ENCODE measurements at regions not wholly inside any gene's neighbourhood (a gene's known extent, or its start where the extent isn't known, plus 50 kb on each side); places are given as distances from the start of the nearest gene placed in this dataset.

DNA sequence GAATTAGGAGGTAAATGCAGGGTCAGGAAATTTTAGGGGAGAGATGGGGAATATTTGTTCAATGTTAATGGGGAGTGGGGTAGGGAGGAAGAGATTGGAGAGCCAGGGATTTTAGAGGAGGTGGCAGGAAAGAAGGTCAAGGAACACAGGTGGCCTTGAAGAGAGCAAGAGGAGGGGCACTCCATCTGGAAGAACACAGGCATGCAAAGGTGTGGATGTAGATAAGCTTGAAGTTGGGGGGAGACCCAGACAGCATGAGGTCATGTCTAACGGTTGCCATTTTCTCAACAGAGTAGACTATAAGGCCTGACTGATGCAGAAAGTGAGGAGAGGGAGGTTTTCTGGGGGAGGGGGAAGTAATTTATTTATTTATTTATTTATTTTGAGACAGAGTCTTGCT, 77.5 kb downstream of the MAIP1 start:
- Histone ChIP-seq H3K4me3 (ENCODE audit: low read depth, low read length) (no peak overlapping the region), H3K9me3 (ENCODE audit: control insufficient read depth in 2 of 2, low read length in 2 of 2) (no peaks in the 10 kb centered on the region), H3K4me1 (ENCODE audit: control insufficient read depth, insufficient read depth, low read length, poor library complexity, severe bottlenecking) (no peaks in the 10 kb centered on the region), H3K27me3 (ENCODE audit: control insufficient read depth, insufficient read depth, low read length) (no peaks in the 10 kb centered on the region), H3K36me3 (ENCODE audit: control insufficient read depth, insufficient read depth, low read length) (no peaks in the 10 kb centered on the region), H3K27ac (ENCODE audit: insufficient read depth, low read length, poor library complexity, severe bottlenecking) (no peak overlapping the region)
- no peak overlapping the region for H3K27ac Mint-ChIP-seq
- no peaks in the 10 kb centered on the region for H3K27me3 Mint-ChIP-seq
- no peak for DNase-seq
- H3K36me3 Mint-ChIP-seq = no peaks in the 10 kb centered on the region
- no peak for ATAC-seq (ENCODE audit: low read depth in 2 of 2)
- no peaks in the 10 kb centered on the region for H3K9me3 Mint-ChIP-seq
- H3K4me3 Mint-ChIP-seq = no peak overlapping the region
- H3K4me1 Mint-ChIP-seq = no peaks in the 10 kb centered on the region

GRCh38 chr2:200033929-200034328, 78.5 kb downstream of the MAIP1 start:
- Mint-ChIP-seq H3K27ac (no peak overlapping the region), H3K4me3 (no peak overlapping the region), H3K27me3 (no peaks in the 10 kb centered on the region), H3K9me3 (no peaks in the 10 kb centered on the region), H3K36me3 (no peaks in the 10 kb centered on the region), H3K4me1 (no peaks in the 10 kb centered on the region)
- Histone ChIP-seq H3K4me1 (ENCODE audit: control insufficient read depth, insufficient read depth, low read length, poor library complexity, severe bottlenecking) (no peaks in the 10 kb centered on the region), H3K4me3 (ENCODE audit: low read depth, low read length) (no peak overlapping the region), H3K27me3 (ENCODE audit: control insufficient read depth, insufficient read depth, low read length) (no peaks in the 10 kb centered on the region), H3K9me3 (ENCODE audit: control insufficient read depth in 2 of 2, low read length in 2 of 2) (no peaks in the 10 kb centered on the region), H3K27ac (ENCODE audit: insufficient read depth, low read length, poor library complexity, severe bottlenecking) (no peak overlapping the region), H3K36me3 (ENCODE audit: control insufficient read depth, insufficient read depth, low read length) (no peaks in the 10 kb centered on the region)
- DNase-seq (no peak), ATAC-seq (ENCODE audit: low read depth in 2 of 2) (no peak)

DNA sequence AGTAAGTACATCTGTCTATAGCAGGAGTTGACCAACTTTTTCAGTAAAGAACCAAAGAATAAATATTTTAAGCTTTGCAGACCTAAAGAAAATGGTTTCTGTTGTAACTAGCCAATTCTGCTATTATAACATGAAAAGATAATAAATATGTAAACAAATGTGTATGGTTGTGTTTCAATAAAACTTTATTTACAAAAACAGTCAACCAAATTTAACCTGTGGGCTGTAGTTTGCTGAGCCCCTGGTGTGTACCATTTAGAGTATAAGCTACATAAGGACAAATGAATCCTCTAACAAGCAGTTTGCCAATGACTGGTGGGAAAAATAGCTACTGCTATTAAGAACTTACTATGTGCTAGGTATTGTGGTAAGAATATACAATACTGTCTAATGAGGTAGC, 79.4 kb downstream of the MAIP1 start:
- Histone ChIP-seq H3K27ac (ENCODE audit: insufficient read depth, low read length, poor library complexity, severe bottlenecking) (no peak overlapping the region), H3K27me3 (ENCODE audit: control insufficient read depth, insufficient read depth, low read length) (no peaks in the 10 kb centered on the region), H3K9me3 (ENCODE audit: control insufficient read depth in 2 of 2, low read length in 2 of 2) (no peaks in the 10 kb centered on the region), H3K4me1 (ENCODE audit: control insufficient read depth, insufficient read depth, low read length, poor library complexity, severe bottlenecking) (no peaks in the 10 kb centered on the region), H3K36me3 (ENCODE audit: control insufficient read depth, insufficient read depth, low read length) (no peaks in the 10 kb centered on the region), H3K4me3 (ENCODE audit: low read depth, low read length) (no peak overlapping the region)
- Mint-ChIP-seq H3K27me3 (peaks cover 6% of the 10 kb centered on the region), H3K9me3 (peaks cover 0 to 3% (median 0%) of the 10 kb centered on the region in 7 donors), H3K36me3 (no peaks in the 10 kb centered on the region), H3K4me3 (no peak overlapping the region), H3K27ac (no peak overlapping the region), H3K4me1 (no peaks in the 10 kb centered on the region)
- no peak for DNase-seq
- no peak for ATAC-seq (ENCODE audit: low read depth in 2 of 2)

DNA sequence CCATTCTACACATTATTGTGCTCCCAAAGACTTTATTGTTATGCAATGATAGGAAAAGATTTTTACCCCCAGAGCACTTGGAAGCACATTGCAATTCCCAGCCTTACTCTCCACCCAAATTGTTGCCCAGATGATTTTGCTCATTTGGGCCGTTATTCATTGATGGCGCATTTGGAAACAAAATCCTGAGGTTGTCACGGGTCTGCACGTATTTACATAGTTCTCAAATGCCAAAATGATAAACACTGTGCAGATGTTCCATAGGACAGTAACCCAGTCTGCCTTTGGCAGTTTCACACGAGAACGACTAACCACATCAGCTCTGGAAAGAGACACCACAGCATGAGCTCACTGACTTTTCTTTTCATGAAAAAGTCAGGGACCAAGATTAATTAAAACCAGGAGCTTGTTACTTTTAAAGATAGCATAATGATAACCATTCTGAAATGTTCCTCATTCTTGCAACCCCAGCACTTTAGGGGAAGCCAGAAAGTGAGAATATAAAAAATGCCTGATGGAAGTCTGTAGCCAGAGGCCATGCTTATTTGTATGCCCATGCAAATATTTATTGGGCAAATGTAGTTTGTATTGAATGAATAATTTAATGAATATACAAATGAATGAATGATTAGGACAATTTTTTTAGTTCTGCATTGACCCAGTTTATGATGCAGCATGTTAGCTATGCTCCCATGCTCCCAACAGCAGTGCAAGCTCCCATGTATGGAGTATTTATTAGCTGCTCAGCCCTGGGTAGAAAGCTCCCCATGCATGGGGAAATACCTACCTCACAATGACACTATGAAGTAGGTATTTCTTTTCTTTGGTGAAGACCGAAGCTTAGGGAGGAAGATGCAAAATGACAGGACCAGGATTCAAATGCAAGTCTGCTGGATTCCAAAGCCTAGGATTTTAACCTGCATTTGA, 84.6 kb downstream of the MAIP1 start:
- peaks cover 0 to 12% (median 2%) of the 10 kb centered on the region in 7 donors for H3K9me3 Mint-ChIP-seq
- ATAC-seq (ENCODE audit: low read depth in 2 of 2) (no peak), DNase-seq (no peak)
- H3K36me3 Mint-ChIP-seq = no peaks in the 10 kb centered on the region
- H3K27me3 ChIP-seq (ENCODE audit: control insufficient read depth, insufficient read depth, low read length) = peaks cover 5% of the 10 kb centered on the region
- no peak overlapping the region for H3K27ac Mint-ChIP-seq
- H3K27ac ChIP-seq (ENCODE audit: insufficient read depth, low read length, poor library complexity, severe bottlenecking) = no peak overlapping the region
- peaks cover 24% of the 10 kb centered on the region for H3K27me3 Mint-ChIP-seq
- no peak overlapping the region for H3K4me3 ChIP-seq (ENCODE audit: low read depth, low read length)
- no peak overlapping the region for H3K4me3 Mint-ChIP-seq
- H3K4me1 Mint-ChIP-seq = no peaks in the 10 kb centered on the region
- peaks cover 0 to under 1% of the 10 kb centered on the region in 2 experiments for H3K9me3 ChIP-seq (ENCODE audit: control insufficient read depth in 2 of 2, low read length in 2 of 2)
- H3K36me3 ChIP-seq (ENCODE audit: control insufficient read depth, insufficient read depth, low read length) = no peaks in the 10 kb centered on the region
- H3K4me1 ChIP-seq (ENCODE audit: control insufficient read depth, insufficient read depth, low read length, poor library complexity, severe bottlenecking) = no peaks in the 10 kb centered on the region

DNA sequence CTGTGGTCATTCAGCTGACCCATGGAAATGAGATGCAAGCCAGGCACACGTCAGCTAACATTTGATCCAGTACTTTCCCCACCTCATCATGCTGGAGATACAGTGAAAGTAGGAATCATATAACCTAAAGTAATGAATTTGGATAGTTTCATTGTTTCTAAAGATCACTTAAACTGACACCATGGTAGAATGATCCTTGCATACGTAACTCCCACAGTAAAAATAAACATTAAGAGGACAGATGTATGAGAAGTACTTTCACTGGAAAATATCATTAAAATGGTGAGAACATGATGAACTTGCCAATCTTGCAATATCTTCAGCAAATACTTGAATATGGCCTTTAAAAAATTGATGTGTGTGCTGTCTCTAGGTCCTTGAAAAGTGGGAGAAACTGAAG, 85.4 kb downstream of the MAIP1 start:
- ATAC-seq (ENCODE audit: low read depth in 2 of 2) = no peak
- Histone ChIP-seq H3K4me3 (ENCODE audit: low read depth, low read length) (no peak overlapping the region), H3K27me3 (ENCODE audit: control insufficient read depth, insufficient read depth, low read length) (peaks cover 5% of the 10 kb centered on the region), H3K36me3 (ENCODE audit: control insufficient read depth, insufficient read depth, low read length) (no peaks in the 10 kb centered on the region), H3K4me1 (ENCODE audit: control insufficient read depth, insufficient read depth, low read length, poor library complexity, severe bottlenecking) (no peaks in the 10 kb centered on the region), H3K9me3 (ENCODE audit: control insufficient read depth in 2 of 2, low read length in 2 of 2) (peaks cover 0 to 9% of the 10 kb centered on the region in 2 experiments), H3K27ac (ENCODE audit: insufficient read depth, low read length, poor library complexity, severe bottlenecking) (no peak overlapping the region)
- Mint-ChIP-seq H3K27me3 (peaks cover 24% of the 10 kb centered on the region), H3K4me1 (no peaks in the 10 kb centered on the region), H3K27ac (no peak overlapping the region), H3K9me3 (peaks cover 0 to 19% (median 3%) of the 10 kb centered on the region in 7 donors), H3K4me3 (no peak overlapping the region), H3K36me3 (no peaks in the 10 kb centered on the region)
- DNase-seq = no peak

DNA sequence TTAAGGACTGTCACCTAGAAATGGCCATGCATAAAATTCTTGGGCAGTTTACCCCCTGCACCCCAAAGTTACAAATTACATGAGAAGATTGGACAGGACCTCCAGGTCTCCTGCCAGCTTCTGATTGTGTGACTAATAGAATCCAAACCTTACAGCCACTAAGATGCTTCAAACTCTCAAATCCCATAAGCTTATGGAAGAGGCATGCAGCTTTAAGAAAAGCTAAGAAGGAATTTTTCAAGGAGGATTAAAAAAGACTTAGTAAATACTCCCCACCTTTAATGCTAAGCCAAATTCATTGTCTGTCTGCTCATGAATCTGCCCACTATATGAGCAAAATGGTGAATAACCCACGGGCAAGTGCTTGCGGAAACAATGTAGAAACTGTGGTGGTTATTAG, 86.3 kb downstream of the MAIP1 start:
- Mint-ChIP-seq H3K4me3 (no peak overlapping the region), H3K4me1 (no peaks in the 10 kb centered on the region), H3K36me3 (no peaks in the 10 kb centered on the region), H3K27ac (no peak overlapping the region), H3K27me3 (peaks cover 24% of the 10 kb centered on the region), H3K9me3 (peaks cover 0 to 25% (median 5%) of the 10 kb centered on the region in 7 donors)
- ATAC-seq (ENCODE audit: low read depth in 2 of 2) = no peak
- Histone ChIP-seq H3K4me3 (ENCODE audit: low read depth, low read length) (no peak overlapping the region), H3K27ac (ENCODE audit: insufficient read depth, low read length, poor library complexity, severe bottlenecking) (no peak overlapping the region), H3K27me3 (ENCODE audit: control insufficient read depth, insufficient read depth, low read length) (peaks cover 5% of the 10 kb centered on the region), H3K9me3 (ENCODE audit: control insufficient read depth in 2 of 2, low read length in 2 of 2) (peaks cover 0 to 12% of the 10 kb centered on the region in 2 experiments), H3K4me1 (ENCODE audit: control insufficient read depth, insufficient read depth, low read length, poor library complexity, severe bottlenecking) (no peaks in the 10 kb centered on the region), H3K36me3 (ENCODE audit: control insufficient read depth, insufficient read depth, low read length) (no peaks in the 10 kb centered on the region)
- DNase-seq = no peak

DNA sequence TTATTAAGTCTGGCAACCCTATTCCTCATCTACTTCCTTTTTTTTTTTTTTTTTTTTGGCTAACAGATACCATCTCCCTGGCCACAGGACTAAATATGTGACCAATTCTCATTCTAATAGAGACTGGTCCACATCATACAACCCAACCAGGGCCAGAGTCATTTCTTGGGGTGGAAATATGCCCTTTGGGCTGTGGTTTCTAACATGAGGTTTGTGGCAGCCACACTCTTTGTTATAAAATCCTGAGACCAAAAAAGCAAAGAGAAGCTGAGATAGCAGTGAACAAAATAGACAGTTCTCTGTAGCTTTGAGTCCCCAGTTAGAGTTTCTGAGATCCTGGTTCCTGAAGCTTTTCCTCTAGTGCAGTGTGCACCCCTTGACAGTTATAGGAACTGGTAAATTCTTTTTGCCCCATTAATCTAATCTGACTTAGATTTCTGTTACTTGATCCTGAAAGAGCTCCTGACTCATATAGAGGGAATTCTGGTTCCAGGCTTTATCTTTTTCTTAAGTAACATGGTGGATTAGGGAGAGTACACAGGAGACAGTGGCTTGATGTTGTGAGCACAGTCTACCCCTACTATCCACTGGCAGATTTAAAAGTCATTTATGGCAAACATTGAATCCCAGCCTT, 86.8 kb downstream of the MAIP1 start:
- Histone ChIP-seq H3K4me3 (ENCODE audit: low read depth, low read length) (no peak overlapping the region), H3K36me3 (ENCODE audit: control insufficient read depth, insufficient read depth, low read length) (no peaks in the 10 kb centered on the region), H3K27ac (ENCODE audit: insufficient read depth, low read length, poor library complexity, severe bottlenecking) (no peak overlapping the region), H3K27me3 (ENCODE audit: control insufficient read depth, insufficient read depth, low read length) (peaks cover 5% of the 10 kb centered on the region), H3K9me3 (ENCODE audit: control insufficient read depth in 2 of 2, low read length in 2 of 2) (peaks cover 0 to 12% of the 10 kb centered on the region in 2 experiments), H3K4me1 (ENCODE audit: control insufficient read depth, insufficient read depth, low read length, poor library complexity, severe bottlenecking) (no peaks in the 10 kb centered on the region)
- Mint-ChIP-seq H3K9me3 (peaks cover 0 to 25% (median 8%) of the 10 kb centered on the region in 7 donors), H3K4me3 (no peak overlapping the region), H3K27me3 (peaks cover 24% of the 10 kb centered on the region), H3K4me1 (no peaks in the 10 kb centered on the region), H3K27ac (no peak overlapping the region), H3K36me3 (no peaks in the 10 kb centered on the region)
- DNase-seq = no peak
- ATAC-seq (ENCODE audit: low read depth in 2 of 2) = no peak
